ENCODE measurements at regions not wholly inside any gene's neighbourhood (a gene's known extent, or its start where the extent isn't known, plus 50 kb on each side); places are given as distances from the start of the nearest gene placed in this dataset.

DNA sequence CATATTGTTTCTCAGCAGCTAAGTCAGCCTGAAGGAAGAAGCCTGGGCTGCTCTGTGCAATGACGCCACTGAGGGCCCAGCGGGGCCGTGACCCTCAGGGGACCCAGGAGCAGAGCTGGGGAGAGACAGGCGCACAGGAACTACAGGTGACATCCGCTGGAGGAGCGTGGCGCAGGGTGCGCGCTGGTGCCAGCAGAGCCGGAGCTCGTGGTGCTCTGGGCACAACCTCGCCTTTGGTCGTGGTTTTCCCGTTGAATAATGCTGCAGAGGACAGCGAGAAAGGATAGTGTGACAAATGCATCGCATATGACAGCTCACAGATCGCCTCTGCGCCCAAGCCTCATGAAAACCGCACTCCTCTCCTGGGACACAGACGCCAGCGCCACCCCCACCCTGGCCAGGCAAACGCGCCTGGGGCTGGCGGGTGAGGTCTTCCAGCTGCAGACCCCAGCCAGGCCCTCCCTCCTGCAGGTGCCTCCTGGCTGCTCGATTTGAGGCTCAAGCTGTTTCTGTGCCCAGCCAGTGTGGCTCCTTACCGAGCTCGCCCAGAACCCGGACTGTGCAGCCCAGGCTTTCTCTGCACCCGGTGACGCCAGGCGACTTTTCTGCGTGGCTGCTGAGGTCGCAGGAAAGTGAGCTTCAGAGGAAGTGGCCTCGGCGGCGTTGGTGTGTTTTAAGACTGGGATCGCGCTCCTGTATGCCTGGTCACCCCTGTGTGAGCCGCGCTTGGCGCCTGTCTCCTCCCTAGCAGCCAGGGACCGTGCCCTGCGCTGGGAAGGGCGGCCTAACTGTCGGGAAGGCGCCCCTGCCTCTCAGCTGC, 583.1 kb upstream of the HS6ST1 start:
- no peak overlapping the region for H3K27ac ChIP-seq (ENCODE audit: low read depth, low read length, severe bottlenecking)
- whole genome bisulfite sequencing, 2 experiments (ENCODE audit: insufficient coverage in 2 of 2) = 92 to 96% methylated on average over 44 to 45 of the region's 46 CpGs
- no peak overlapping the region for H3K4me3 ChIP-seq (ENCODE audit: extremely low read depth, insufficient read depth, low read length, poor library complexity, severe bottlenecking)
- no peaks in the 10 kb centered on the region for H3K4me1 ChIP-seq (ENCODE audit: control insufficient read depth, insufficient read depth, low read length, poor library complexity, severe bottlenecking)
- no peaks in the 10 kb centered on the region for H3K36me3 ChIP-seq (ENCODE audit: control insufficient read depth, insufficient read depth, low read length)
- H3K9me3 ChIP-seq (ENCODE audit: control insufficient read depth, low read length) = no peaks in the 10 kb centered on the region

DNA sequence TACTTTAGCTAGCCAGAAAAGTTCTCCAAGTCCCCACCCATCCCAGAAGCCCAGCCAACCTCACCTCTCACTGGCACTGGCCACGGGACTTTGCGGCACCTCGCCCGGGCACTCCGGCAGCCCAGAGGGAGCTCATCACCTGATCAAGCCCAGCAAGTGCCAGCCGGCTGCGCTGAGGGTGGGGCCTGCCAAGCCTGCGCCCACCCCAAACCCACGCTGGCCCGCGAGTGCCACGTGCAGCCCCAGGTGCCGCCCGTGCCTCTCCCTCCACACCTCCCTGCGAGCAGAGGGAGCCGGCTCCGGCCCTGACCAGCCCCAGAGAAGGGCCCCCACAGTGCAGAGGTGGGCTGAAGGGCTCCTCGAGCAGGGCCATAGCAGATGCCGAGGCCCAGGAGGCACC, 585.0 kb upstream of the HS6ST1 start:
- H3K4me1 ChIP-seq (ENCODE audit: control insufficient read depth, insufficient read depth, low read length, poor library complexity, severe bottlenecking) = no peaks in the 10 kb centered on the region
- no peak overlapping the region for H3K27ac ChIP-seq (ENCODE audit: low read depth, low read length, severe bottlenecking)
- H3K36me3 ChIP-seq (ENCODE audit: control insufficient read depth, insufficient read depth, low read length) = no peaks in the 10 kb centered on the region
- no peaks in the 10 kb centered on the region for H3K9me3 ChIP-seq (ENCODE audit: control insufficient read depth, low read length)
- H3K4me3 ChIP-seq (ENCODE audit: extremely low read depth, insufficient read depth, low read length, poor library complexity, severe bottlenecking) = no peak overlapping the region
- WGBS, 2 experiments (ENCODE audit: insufficient coverage in 2 of 2) = 84 to 91% methylated on average over 16 of the region's 19 CpGs

DNA sequence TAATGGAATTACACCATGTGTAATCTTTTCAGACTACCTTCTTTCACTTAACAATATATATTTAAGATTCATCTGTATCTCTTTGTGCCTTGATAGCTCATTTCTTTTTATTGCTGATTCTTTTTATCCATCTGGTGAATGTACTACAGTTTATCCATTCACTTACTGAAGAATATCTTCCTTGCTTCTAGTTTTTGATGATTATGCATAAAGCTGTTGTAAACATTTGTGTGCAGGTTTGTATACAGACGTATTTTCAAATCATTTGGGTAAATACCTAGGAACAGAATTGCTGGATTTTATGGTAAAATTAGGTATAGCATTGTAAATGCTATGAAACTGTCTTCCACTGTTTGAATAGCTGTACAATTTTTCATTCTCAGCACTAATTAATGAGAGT, 592.6 kb upstream of the HS6ST1 start:
- H3K27ac ChIP-seq (ENCODE audit: low read depth, low read length, severe bottlenecking) = no peak overlapping the region
- H3K4me3 ChIP-seq (ENCODE audit: extremely low read depth, insufficient read depth, low read length, poor library complexity, severe bottlenecking) = no peak overlapping the region
- H3K9me3 ChIP-seq (ENCODE audit: control insufficient read depth, low read length) = no peaks in the 10 kb centered on the region
- WGBS, 2 experiments (ENCODE audit: insufficient coverage in 2 of 2) = 100% methylated on average over 1 of the region's 1 CpG; no CpG with 5 or more reads in 1 of the 2 experiments
- H3K36me3 ChIP-seq (ENCODE audit: control insufficient read depth, insufficient read depth, low read length) = no peaks in the 10 kb centered on the region
- H3K4me1 ChIP-seq (ENCODE audit: control insufficient read depth, insufficient read depth, low read length, poor library complexity, severe bottlenecking) = no peaks in the 10 kb centered on the region

DNA sequence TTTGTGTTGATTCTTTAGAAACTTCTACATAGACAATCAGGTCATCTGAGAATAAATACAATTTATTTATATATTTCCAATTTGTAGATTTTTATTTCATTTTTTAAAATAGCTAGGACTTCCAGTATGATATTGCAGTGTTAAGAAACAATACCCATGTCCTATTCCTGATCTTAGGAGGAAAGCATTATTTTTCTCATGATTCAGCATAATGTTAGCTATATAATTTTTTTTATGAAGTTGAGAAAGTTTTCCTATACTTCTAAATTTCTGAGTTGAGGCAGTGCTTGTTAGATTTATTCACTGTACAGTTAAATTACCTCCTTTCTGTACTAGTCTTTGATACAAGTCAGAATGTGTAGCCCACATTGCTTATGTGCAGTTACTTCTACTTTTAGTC, 595.7 kb upstream of the HS6ST1 start:
- H3K4me1 ChIP-seq (ENCODE audit: control insufficient read depth, insufficient read depth, low read length, poor library complexity, severe bottlenecking) = no peaks in the 10 kb centered on the region
- no peak overlapping the region for H3K27ac ChIP-seq (ENCODE audit: low read depth, low read length, severe bottlenecking)
- H3K36me3 ChIP-seq (ENCODE audit: control insufficient read depth, insufficient read depth, low read length) = no peaks in the 10 kb centered on the region
- no peaks in the 10 kb centered on the region for H3K9me3 ChIP-seq (ENCODE audit: control insufficient read depth, low read length)
- no peak overlapping the region for H3K4me3 ChIP-seq (ENCODE audit: extremely low read depth, insufficient read depth, low read length, poor library complexity, severe bottlenecking)

DNA sequence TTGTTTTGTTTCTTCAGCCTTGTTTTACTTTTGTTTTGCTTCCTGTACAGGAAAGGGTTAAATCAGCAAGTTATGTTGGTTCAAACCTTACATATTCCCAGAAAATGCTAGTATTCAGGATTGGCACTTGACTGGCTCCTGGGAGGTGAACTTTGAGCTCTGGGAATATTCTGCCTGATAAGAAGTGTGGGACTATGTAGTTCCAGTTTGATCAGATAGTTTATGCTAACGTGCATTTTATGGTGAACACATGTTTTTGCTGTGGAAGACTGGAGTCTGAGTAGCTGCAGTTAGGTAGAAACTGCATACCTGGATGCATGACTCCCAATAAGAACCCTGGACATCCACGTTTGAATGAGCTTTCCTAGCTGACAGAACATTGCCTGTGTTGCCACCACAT, 603.1 kb upstream of the HS6ST1 start:
- Histone ChIP-seq H3K27ac (ENCODE audit: low read depth, low read length, severe bottlenecking) (no peak overlapping the region), H3K4me3 (ENCODE audit: extremely low read depth, insufficient read depth, low read length, poor library complexity, severe bottlenecking) (no peak overlapping the region), H3K9me3 (ENCODE audit: control insufficient read depth, low read length) (no peaks in the 10 kb centered on the region), H3K4me1 (ENCODE audit: control insufficient read depth, insufficient read depth, low read length, poor library complexity, severe bottlenecking) (no peaks in the 10 kb centered on the region), H3K36me3 (ENCODE audit: control insufficient read depth, insufficient read depth, low read length) (no peaks in the 10 kb centered on the region)
- 83% methylated on average over 2 of the region's 2 CpGs; no CpG with 5 or more reads in 1 of the 2 experiments for WGBS, 2 experiments (ENCODE audit: insufficient coverage in 2 of 2)

DNA sequence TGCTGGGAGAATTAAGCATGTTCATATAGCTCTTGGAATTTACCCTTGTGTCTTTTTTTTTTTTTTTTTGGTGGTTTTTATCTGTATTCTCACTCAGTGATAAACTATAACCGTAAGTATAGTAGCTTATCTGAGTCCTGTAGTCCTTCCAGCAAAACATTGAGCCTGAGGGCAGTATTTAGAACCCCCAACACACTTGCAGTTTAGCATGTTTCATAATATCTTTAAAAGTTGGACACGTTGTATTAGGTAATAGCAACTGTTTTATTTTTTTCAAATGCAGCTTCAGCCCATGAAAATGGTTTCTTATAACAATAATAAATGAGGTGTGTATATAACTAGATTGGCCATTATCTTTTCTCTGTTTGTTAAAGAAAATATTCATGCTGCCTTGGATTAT, 603.5 kb upstream of the HS6ST1 start:
- H3K4me1 ChIP-seq (ENCODE audit: control insufficient read depth, insufficient read depth, low read length, poor library complexity, severe bottlenecking) = no peaks in the 10 kb centered on the region
- H3K4me3 ChIP-seq (ENCODE audit: extremely low read depth, insufficient read depth, low read length, poor library complexity, severe bottlenecking) = no peak overlapping the region
- H3K9me3 ChIP-seq (ENCODE audit: control insufficient read depth, low read length) = no peaks in the 10 kb centered on the region
- H3K36me3 ChIP-seq (ENCODE audit: control insufficient read depth, insufficient read depth, low read length) = no peaks in the 10 kb centered on the region
- WGBS, 2 experiments (ENCODE audit: insufficient coverage in 2 of 2) = no CpG with 5 or more reads among the region's 2 CpGs
- H3K27ac ChIP-seq (ENCODE audit: low read depth, low read length, severe bottlenecking) = no peak overlapping the region

DNA sequence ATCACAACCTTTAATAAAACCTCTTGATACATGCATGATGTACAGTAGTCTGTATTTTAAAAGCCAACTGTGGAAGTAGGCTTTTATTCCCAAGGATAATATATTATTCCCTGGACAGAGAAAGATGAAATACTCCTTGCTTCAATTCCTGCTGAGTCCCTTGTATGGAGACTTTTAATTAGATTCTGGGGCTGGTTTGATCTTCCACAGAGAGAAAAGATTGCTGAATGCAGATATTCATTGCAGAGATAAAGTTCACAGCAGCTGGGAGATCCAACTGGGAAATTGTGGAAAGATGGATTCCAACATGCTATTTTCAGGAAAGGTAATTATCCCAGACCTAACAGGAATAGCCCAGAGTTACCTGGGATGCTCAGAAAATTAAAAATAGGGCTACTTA, 607.0 kb upstream of the HS6ST1 start:
- Histone ChIP-seq H3K4me3 (ENCODE audit: extremely low read depth, insufficient read depth, low read length, poor library complexity, severe bottlenecking) (no peak overlapping the region), H3K36me3 (ENCODE audit: control insufficient read depth, insufficient read depth, low read length) (no peaks in the 10 kb centered on the region), H3K4me1 (ENCODE audit: control insufficient read depth, insufficient read depth, low read length, poor library complexity, severe bottlenecking) (no peaks in the 10 kb centered on the region)

DNA sequence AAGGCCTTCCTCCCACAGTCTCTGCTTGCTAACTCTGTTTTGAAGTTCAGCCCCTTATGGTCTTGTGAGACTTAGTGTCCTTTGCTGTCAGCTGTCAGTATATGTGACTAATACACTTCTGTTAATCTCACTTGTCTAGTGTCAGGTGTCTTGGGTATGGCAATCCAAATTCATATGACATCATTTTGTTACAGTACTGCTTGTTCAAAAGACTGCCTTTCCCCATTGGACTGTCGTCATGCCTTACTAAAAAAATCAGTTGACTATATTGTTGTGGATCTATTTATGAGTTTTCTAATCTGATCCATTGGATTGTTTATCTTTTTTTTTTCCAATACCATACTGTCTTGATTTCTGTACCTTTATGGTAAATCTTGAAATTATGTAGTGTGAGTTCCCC, 611.4 kb upstream of the HS6ST1 start:
- no CpG with 5 or more reads among the region's 1 CpG for WGBS, 2 experiments (ENCODE audit: insufficient coverage in 2 of 2)
- no peak overlapping the region for H3K4me3 ChIP-seq (ENCODE audit: extremely low read depth, insufficient read depth, low read length, poor library complexity, severe bottlenecking)
- no peak overlapping the region for H3K27ac ChIP-seq (ENCODE audit: low read depth, low read length, severe bottlenecking)
- no peaks in the 10 kb centered on the region for H3K9me3 ChIP-seq (ENCODE audit: control insufficient read depth, low read length)
- H3K36me3 ChIP-seq (ENCODE audit: control insufficient read depth, insufficient read depth, low read length) = no peaks in the 10 kb centered on the region
- H3K4me1 ChIP-seq (ENCODE audit: control insufficient read depth, insufficient read depth, low read length, poor library complexity, severe bottlenecking) = no peaks in the 10 kb centered on the region

More for the DNA sequence above, 607.0 kb upstream of the HS6ST1 start:
- Histone ChIP-seq H3K27ac (ENCODE audit: low read depth, low read length, severe bottlenecking) (no peak overlapping the region), H3K9me3 (ENCODE audit: control insufficient read depth, low read length) (no peaks in the 10 kb centered on the region)

DNA sequence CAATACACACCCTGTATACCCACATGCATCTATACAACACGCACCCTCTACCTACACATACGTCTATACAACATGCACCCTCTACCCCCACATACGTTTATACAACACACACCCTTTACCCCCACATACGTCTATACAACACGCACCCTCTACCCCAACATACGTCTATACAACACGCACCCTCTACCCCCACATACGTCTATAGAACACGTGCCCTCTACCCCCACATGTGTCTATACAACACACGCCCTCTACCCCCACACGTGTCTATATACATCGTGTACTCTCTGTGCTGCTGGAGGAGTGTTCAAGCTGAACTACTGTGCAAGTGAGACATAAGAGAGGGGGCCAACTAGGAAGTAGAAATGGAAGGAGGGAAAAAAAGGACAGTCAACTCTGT, 621.7 kb upstream of the HS6ST1 start:
- Histone ChIP-seq H3K9me3 (ENCODE audit: control insufficient read depth, low read length) (no peaks in the 10 kb centered on the region), H3K36me3 (ENCODE audit: control insufficient read depth, insufficient read depth, low read length) (no peaks in the 10 kb centered on the region), H3K4me3 (ENCODE audit: extremely low read depth, insufficient read depth, low read length, poor library complexity, severe bottlenecking) (no peak overlapping the region), H3K27ac (ENCODE audit: low read depth, low read length, severe bottlenecking) (no peak overlapping the region), H3K4me1 (ENCODE audit: control insufficient read depth, insufficient read depth, low read length, poor library complexity, severe bottlenecking) (no peaks in the 10 kb centered on the region)
- 93% methylated on average over 6 of the region's 12 CpGs; no CpG with 5 or more reads in 1 of the 2 experiments for WGBS, 2 experiments (ENCODE audit: insufficient coverage in 2 of 2)

DNA sequence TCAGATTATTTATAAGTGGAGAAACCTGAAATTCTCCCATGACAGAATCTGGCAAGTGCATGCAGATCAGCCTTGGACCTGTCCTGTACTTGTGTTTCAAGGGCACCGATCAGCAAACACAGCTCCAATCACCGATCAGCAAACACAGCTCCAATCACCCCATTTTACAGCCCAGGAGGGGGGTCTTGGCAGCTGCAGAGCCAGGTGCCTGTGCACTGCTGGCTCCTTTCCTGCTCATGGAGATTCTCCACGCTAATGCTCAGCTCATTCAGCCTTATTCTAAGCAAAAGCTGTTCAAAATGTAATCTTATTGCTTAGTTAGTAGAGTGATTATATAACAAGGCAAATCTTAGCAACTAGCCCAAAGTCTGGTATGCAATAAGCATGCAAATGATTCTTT, 623.1 kb upstream of the HS6ST1 start:
- no peaks in the 10 kb centered on the region for H3K36me3 ChIP-seq (ENCODE audit: control insufficient read depth, insufficient read depth, low read length)
- WGBS, 2 experiments (ENCODE audit: insufficient coverage in 2 of 2) = no CpG with 5 or more reads among the region's 3 CpGs
- no peaks in the 10 kb centered on the region for H3K9me3 ChIP-seq (ENCODE audit: control insufficient read depth, low read length)
- no peak overlapping the region for H3K27ac ChIP-seq (ENCODE audit: low read depth, low read length, severe bottlenecking)
- H3K4me3 ChIP-seq (ENCODE audit: extremely low read depth, insufficient read depth, low read length, poor library complexity, severe bottlenecking) = no peak overlapping the region
- H3K4me1 ChIP-seq (ENCODE audit: control insufficient read depth, insufficient read depth, low read length, poor library complexity, severe bottlenecking) = no peaks in the 10 kb centered on the region

DNA sequence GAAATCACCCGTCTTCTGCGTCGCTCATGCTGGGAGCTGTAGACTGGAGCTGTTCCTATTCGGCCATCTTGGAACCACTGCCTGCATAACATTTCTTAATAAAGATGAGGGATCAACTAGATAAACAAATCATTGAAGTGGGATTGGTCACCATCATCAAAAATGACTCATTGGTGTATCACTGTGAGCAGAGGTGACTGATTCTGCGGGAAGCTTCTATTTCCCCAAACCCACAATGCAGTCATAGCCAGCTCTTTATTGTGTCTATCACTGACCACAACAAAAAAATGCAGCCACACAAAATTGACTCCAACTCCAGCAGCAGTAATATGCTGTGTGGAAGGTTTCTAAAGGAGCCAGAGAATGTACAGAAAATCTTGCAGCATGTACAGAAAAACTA, 630.7 kb upstream of the HS6ST1 start:
- WGBS, 2 experiments (ENCODE audit: insufficient coverage in 2 of 2) = 100% methylated on average over 1 of the region's 5 CpGs; no CpG with 5 or more reads in 1 of the 2 experiments
- no peak overlapping the region for H3K27ac ChIP-seq (ENCODE audit: low read depth, low read length, severe bottlenecking)
- H3K36me3 ChIP-seq (ENCODE audit: control insufficient read depth, insufficient read depth, low read length) = no peaks in the 10 kb centered on the region
- H3K4me1 ChIP-seq (ENCODE audit: control insufficient read depth, insufficient read depth, low read length, poor library complexity, severe bottlenecking) = no peaks in the 10 kb centered on the region
- peaks cover 5% of the 10 kb centered on the region for H3K9me3 ChIP-seq (ENCODE audit: control insufficient read depth, low read length)
- H3K4me3 ChIP-seq (ENCODE audit: extremely low read depth, insufficient read depth, low read length, poor library complexity, severe bottlenecking) = no peak overlapping the region
